ENCODE measurements at regions not wholly inside any gene's neighbourhood (a gene's known extent, or its start where the extent isn't known, plus 50 kb on each side); places are given as distances from the start of the nearest gene placed in this dataset.
"Not testable (repeated sequence)": the region's sequence is repeated elsewhere in the genome, so short reads cannot be mapped to it uniquely, and the experiment has no call there.

DNA sequence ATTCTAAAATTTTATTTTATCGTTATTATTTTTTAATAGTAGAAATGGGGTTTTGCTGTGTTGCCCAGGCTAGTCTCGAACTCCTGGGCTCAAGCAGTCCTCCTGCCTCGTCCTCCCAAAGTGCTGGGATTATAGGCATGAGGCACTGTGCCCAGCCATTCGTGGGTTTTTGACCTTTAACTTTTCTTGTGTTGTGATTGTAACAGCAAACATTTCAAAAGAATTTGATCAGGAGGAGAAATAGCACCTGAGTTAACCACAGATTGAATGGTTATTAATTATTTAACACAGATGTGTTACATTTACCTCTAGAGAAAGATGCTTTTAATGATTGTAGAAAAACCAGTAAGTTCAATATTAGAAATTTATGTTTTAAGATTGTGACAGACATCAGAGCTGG lies 132.0 kb downstream of the HAUS1 start:
- H3K27me3 ChIP-seq (ENCODE audit: control insufficient read depth, insufficient read depth): no peaks in the 10 kb centered on the region
- WGBS: 82% methylated on average over 4 of the region's 4 CpGs
- intact Hi-C loops (cut with DNase I): no loop called here
- no peak overlapping the region for H3K27ac ChIP-seq (ENCODE audit: low read length)
- no peaks in the 10 kb centered on the region for H3K9me3 ChIP-seq (ENCODE audit: control insufficient read depth, low read length)
- H3K4me1 ChIP-seq (ENCODE audit: control insufficient read depth, insufficient read depth, low read length): peaks cover 2% of the 10 kb centered on the region
- DNase-seq (no peak), ATAC-seq (no peak)
- H3K4me3 ChIP-seq (ENCODE audit: low read length): no peak overlapping the region

DNA sequence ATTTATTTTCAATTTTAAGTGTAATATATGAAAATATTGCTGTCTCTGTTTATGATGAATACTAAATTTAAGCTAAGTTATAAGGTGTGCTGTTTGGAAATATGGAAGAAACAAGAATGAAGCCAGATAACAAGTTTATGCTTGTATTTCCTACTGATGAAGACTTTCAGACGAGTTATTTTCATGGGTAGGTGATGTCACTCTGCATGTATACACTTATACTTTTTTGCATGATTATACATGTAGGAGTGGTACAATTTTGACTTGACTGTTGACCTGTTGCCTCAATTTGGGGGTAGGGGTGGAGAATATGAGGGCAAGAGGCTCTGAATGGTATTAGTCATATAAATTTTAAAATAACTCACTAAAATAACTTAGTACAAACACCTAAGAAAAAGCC lies 133.7 kb downstream of the HAUS1 start:
- Histone ChIP-seq H3K4me3 (ENCODE audit: low read length) (no peak overlapping the region), H3K27ac (ENCODE audit: low read length) (no peak overlapping the region), H3K27me3 (ENCODE audit: control insufficient read depth, insufficient read depth) (no peaks in the 10 kb centered on the region), H3K9me3 (ENCODE audit: control insufficient read depth, low read length) (no peaks in the 10 kb centered on the region), H3K4me1 (ENCODE audit: control insufficient read depth, insufficient read depth, low read length) (peaks cover 2% of the 10 kb centered on the region)
- intact Hi-C loops (cut with DNase I): no loop called here
- 94% methylated on average over 1 of the region's 1 CpG for WGBS
- DNase-seq: no peak
- no peak for ATAC-seq

DNA sequence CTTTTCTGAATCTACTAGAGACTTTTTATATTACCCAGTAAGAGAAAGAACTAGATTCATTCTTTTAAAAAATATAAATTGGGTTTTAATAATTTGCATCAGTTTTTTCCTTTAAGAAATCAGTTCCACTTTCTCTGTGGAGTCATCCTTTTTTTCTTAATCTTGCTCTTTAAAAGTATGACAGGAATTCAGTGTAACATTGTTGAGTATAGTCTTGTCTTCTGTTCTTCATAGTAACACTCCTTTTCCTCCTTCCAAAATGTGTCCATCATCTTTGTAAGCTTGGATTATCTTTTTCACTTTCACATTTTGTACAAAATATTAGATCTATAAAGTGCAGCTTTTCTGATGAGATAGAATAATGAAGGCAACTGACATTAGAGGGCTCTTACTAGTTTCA lies 135.4 kb downstream of the HAUS1 start:
- DNase-seq: no peak
- Histone ChIP-seq H3K4me1 (ENCODE audit: control insufficient read depth, insufficient read depth, low read length) (peaks cover 2% of the 10 kb centered on the region), H3K4me3 (ENCODE audit: low read length) (no peak overlapping the region), H3K9me3 (ENCODE audit: control insufficient read depth, low read length) (no peaks in the 10 kb centered on the region), H3K27me3 (ENCODE audit: control insufficient read depth, insufficient read depth) (no peaks in the 10 kb centered on the region), H3K27ac (ENCODE audit: low read length) (no peak overlapping the region)
- intact Hi-C loops (cut with DNase I): no loop called here
- no peak for ATAC-seq

DNA sequence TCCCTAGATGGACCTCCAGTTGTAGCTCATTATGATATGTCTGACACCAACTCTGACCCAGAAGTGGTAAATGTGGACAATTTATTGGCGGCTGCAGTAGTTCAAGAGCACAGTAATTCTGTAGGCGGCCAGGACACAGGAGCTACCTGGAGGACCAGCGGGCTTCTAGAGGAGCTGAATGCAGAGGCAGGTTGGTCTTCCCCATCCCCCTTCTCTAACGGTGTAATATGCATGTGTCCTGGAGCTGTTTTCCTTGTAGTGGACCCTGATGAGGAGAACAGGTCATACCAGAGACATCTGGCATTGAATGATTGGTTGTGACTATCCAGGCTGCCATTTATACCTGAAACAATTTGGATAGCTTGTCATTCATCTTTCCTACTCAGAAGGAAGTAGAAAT lies 135.8 kb downstream of the HAUS1 start:
- 83% methylated on average over 4 of the region's 4 CpGs for WGBS
- H3K27ac ChIP-seq (ENCODE audit: low read length): no peak overlapping the region
- DNase-seq: no peak
- peaks cover 2% of the 10 kb centered on the region for H3K4me1 ChIP-seq (ENCODE audit: control insufficient read depth, insufficient read depth, low read length)
- no peak for ATAC-seq
- H3K27me3 ChIP-seq (ENCODE audit: control insufficient read depth, insufficient read depth): no peaks in the 10 kb centered on the region
- no peak overlapping the region for H3K4me3 ChIP-seq (ENCODE audit: low read length)
- intact Hi-C loops (cut with DNase I): no loop called here
- H3K9me3 ChIP-seq (ENCODE audit: control insufficient read depth, low read length): no peaks in the 10 kb centered on the region

GRCh38 chr18:46241393-46241792 lies 137.2 kb downstream of the HAUS1 start:
- DNase-seq; H3K9me3 ChIP-seq (ENCODE audit: control insufficient read depth, low read length); H3K27ac ChIP-seq (ENCODE audit: low read length); H3K27me3 ChIP-seq (ENCODE audit: control insufficient read depth, insufficient read depth); H3K4me1 ChIP-seq (ENCODE audit: control insufficient read depth, insufficient read depth, low read length); ATAC-seq; intact Hi-C loops (cut with DNase I); H3K4me3 ChIP-seq (ENCODE audit: low read length): not testable (repeated sequence)
- 96% methylated on average over 7 of the region's 7 CpGs for WGBS

- ATAC-seq: no peak
- no peak overlapping the region for H3K27ac ChIP-seq (ENCODE audit: low read length)
- H3K4me1 ChIP-seq (ENCODE audit: control insufficient read depth, insufficient read depth, low read length): no peaks in the 10 kb centered on the region
- no peak for DNase-seq
- no peak overlapping the region for H3K4me3 ChIP-seq (ENCODE audit: low read length)
- no peaks in the 10 kb centered on the region for H3K27me3 ChIP-seq (ENCODE audit: control insufficient read depth, insufficient read depth)
- 95% methylated on average over 6 of the region's 6 CpGs for WGBS
- no peaks in the 10 kb centered on the region for H3K9me3 ChIP-seq (ENCODE audit: control insufficient read depth, low read length)
- intact Hi-C loops (cut with DNase I): no loop called here
Measured at GRCh38 chr18:46242183-46242582, 138.0 kb downstream of the HAUS1 start.

DNA sequence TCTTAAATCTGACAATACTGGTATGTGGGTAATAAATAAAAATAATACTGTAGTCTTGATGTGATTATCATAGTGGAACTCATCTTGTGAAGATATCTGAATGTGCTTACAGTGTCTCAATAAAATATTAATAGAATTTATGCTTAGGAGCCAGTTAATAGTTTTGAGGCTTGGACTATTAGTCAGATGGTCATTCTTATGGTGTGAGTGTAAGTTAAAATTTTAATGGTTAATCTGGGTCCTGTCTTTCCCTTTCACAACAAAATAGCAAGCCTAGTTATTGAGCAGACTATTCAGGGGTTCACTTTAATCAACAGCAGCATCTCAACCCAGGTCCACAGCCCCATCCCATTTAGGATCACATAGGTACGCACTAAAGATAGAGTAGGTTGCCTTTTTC lies 138.9 kb downstream of the HAUS1 start:
- Histone ChIP-seq H3K9me3 (ENCODE audit: control insufficient read depth, low read length) (no peaks in the 10 kb centered on the region), H3K27ac (ENCODE audit: low read length) (no peak overlapping the region), H3K4me1 (ENCODE audit: control insufficient read depth, insufficient read depth, low read length) (no peaks in the 10 kb centered on the region), H3K4me3 (ENCODE audit: low read length) (no peak overlapping the region), H3K27me3 (ENCODE audit: control insufficient read depth, insufficient read depth) (no peaks in the 10 kb centered on the region)
- intact Hi-C loops (cut with DNase I): no loop called here
- DNase-seq (no peak), ATAC-seq (no peak)
- 45% methylated on average over 1 of the region's 1 CpG for WGBS

- ATAC-seq: no peak
- Histone ChIP-seq H3K4me3 (ENCODE audit: low read length) (no peak overlapping the region), H3K27ac (ENCODE audit: low read length) (no peak overlapping the region), H3K9me3 (ENCODE audit: control insufficient read depth, low read length) (no peaks in the 10 kb centered on the region), H3K27me3 (ENCODE audit: control insufficient read depth, insufficient read depth) (no peaks in the 10 kb centered on the region), H3K4me1 (ENCODE audit: control insufficient read depth, insufficient read depth, low read length) (no peaks in the 10 kb centered on the region)
- WGBS: 89% methylated on average over 3 of the region's 3 CpGs
- DNase-seq: no peak
- intact Hi-C loops (cut with DNase I): no loop called here
Measured at GRCh38 chr18:46243673-46244072, 139.5 kb downstream of the HAUS1 start.

DNA sequence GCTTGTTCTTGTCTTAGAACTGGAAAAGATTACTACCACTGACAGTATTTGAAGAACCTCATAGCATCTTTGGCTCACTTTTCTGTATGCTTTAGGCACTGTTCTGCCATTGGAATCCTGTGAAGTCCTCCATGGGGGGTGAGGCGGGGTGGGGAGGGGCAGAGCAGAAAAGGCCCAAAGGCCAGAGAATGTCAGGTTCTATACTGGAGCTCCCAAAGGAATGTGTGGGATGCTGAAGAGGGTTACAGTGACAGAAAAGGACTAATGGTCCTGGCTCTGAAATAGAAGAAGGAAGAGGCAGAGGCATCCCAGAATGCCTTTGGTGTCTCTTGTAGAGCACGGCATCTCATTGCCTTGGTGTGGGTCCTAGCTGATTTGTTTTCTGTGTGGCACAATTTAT lies 141.9 kb downstream of the HAUS1 start:
- Histone ChIP-seq H3K27me3 (ENCODE audit: control insufficient read depth, insufficient read depth) (no peaks in the 10 kb centered on the region), H3K27ac (ENCODE audit: low read length) (no peak overlapping the region), H3K9me3 (ENCODE audit: control insufficient read depth, low read length) (no peaks in the 10 kb centered on the region), H3K4me3 (ENCODE audit: low read length) (no peak overlapping the region), H3K4me1 (ENCODE audit: control insufficient read depth, insufficient read depth, low read length) (peaks cover 4% of the 10 kb centered on the region)
- no peak for DNase-seq
- intact Hi-C loops (cut with DNase I): no loop called here
- ATAC-seq: no peak
- WGBS: 85% methylated on average over 2 of the region's 2 CpGs

GRCh38 chr18:46247942-46248341 lies 143.8 kb downstream of the HAUS1 start:
- Histone ChIP-seq H3K4me3 (ENCODE audit: low read length) (no peak overlapping the region), H3K4me1 (ENCODE audit: control insufficient read depth, insufficient read depth, low read length) (peaks cover 4% of the 10 kb centered on the region), H3K27me3 (ENCODE audit: control insufficient read depth, insufficient read depth) (no peaks in the 10 kb centered on the region), H3K9me3 (ENCODE audit: control insufficient read depth, low read length) (no peaks in the 10 kb centered on the region), H3K27ac (ENCODE audit: low read length) (no peak overlapping the region)
- DNase-seq (no peak), ATAC-seq (no peak)
- WGBS: 92% methylated on average over 3 of the region's 3 CpGs
- intact Hi-C loops (cut with DNase I): no loop called here

- no peak overlapping the region for H3K27ac ChIP-seq (ENCODE audit: low read length)
- no peak for DNase-seq
Measured at GRCh38 chr18:46250084-46250811, 146.1 kb downstream of the HAUS1 start.

GRCh38 chr18:46250812-46251173 lies 146.6 kb downstream of the HAUS1 start:
- no peaks in the 10 kb centered on the region for H3K27me3 ChIP-seq (ENCODE audit: control insufficient read depth, insufficient read depth)
- H3K4me3 ChIP-seq (ENCODE audit: low read length): no peak overlapping the region
- no peak overlapping the region for H3K27ac ChIP-seq (ENCODE audit: low read length)
- no peak for DNase-seq
- intact Hi-C loops (cut with DNase I): no loop called here
- WGBS: 47% methylated on average over 2 of the region's 2 CpGs
- H3K4me1 ChIP-seq (ENCODE audit: control insufficient read depth, insufficient read depth, low read length): peaks cover 4% of the 10 kb centered on the region
- peak; percentile 22 to 44 for ATAC-seq
- H3K9me3 ChIP-seq (ENCODE audit: control insufficient read depth, low read length): no peaks in the 10 kb centered on the region

More at GRCh38 chr18:46250084-46250811, 146.1 kb downstream of the HAUS1 start:
- Histone ChIP-seq H3K4me3 (ENCODE audit: low read length) (no peak overlapping the region), H3K27me3 (ENCODE audit: control insufficient read depth, insufficient read depth) (no peaks in the 10 kb centered on the region), H3K9me3 (ENCODE audit: control insufficient read depth, low read length) (no peaks in the 10 kb centered on the region), H3K4me1 (ENCODE audit: control insufficient read depth, insufficient read depth, low read length) (peaks cover 4% of the 10 kb centered on the region)
- ATAC-seq: peak; percentile 46 to 71
- intact Hi-C loops (cut with DNase I): no loop called here
- 25% methylated on average over 4 of the region's 4 CpGs for WGBS

Data from right cardiac atrium (tissue), 5 donors.